Inflammatory macrophage treated with lipopolysaccharide for 4 hours (primary cell): ENCODE measurements at regions not wholly inside any gene's neighbourhood (a gene's known extent, or its start where the extent isn't known, plus 50 kb on each side); places are given as distances from the start of the nearest gene placed in this dataset.

Experiments used
- DNase-seq: peaks from one replicate; pipeline ENCODE4 v3.0.0-alpha.2; 2020

DNA sequence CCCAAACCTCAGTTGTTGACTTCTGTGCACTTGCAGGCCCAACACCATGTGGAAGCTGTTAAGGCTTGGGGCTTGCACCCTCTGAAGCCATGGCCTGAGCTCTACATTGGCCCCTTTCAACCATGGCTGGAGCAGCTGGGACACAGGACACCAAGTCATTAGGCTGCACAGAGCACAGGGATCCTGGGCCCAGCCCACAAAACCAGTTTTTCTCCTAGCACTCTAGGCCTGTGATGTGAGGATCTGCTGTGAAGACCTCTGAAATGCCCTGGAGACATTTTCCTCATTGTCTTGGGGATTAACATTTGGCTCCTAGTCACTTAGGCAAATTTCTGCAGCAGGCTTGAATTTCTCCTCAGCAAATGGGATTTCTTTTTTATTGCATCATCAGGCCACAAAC, 1255.7 kb downstream of the ZPLD1 start:
- no peak for DNase-seq

DNA sequence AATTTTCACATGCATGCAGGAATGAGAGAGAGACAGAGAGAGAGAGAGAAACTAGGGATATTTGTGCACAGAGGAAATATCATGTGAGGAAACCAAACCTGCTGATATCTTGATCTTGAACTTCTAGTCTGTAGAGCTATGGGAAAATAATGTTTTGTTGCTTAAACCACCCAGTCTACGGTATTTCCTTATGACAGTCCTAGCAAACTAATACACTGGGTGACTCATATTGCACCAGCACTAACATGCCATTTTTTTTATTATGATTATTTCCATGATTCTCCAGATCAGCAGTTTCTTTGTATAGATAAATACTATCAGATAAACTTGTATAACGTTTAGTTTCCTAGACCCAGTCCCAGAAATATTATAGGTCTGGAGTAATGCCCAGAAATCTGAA, 1259.0 kb downstream of the ZPLD1 start:
- DNase-seq = no peak

DNA sequence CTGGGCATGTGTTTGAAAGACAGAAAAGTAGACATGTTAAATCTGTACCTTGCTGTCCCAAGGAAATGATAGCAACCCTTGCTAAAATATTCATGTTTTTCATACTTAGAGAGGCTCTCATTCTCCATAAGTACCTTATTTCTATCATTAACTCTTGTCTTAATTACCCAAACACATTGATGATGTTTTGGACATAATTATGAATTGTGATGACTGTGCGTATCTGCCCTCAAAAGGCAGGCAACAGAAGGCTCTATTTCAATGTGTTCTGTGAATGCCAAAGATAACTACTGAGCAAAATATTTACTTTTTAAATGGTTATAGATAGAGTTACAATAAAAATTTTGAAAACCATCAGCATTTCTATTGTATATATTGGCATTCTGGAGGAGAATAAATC, 1263.8 kb downstream of the ZPLD1 start:
- DNase-seq = no peak

DNA sequence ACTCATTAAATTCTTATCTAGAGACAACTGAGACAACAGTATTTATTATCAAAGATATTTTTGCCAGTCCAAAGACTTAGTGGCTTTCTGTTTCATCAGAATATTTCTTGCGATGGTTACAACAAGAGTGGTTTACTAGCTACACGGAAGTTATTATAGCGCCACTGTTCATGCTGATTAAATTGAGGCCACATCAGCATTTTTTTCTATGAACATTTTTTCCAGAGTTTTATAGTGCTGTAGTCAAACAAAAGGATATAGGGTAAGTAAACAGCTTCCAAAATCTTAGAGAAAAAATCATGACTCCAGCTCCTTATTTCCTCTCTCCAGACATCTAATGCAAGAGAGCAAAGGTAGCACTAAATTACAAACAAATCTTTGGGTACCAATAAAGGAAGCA, 1264.4 kb downstream of the ZPLD1 start:
- DNase-seq = no peak

DNA sequence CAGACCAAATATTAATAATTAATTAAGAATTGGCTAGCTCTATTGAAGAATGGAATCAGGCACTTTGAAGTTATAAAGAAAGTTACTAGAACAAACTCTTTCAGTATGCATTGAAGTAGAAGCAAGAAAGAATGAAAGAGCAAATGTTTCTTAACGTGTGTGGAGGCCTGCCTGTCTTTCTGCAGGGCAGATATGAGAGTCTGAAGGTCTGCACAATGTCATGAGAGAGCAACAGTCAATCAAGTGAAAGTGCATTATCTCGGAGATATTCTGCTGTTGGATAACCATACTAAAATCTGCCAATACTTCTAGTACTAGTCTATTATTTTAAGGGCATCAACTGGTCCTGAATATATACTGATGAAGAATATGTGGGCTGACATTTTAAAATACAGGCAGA, 1270.8 kb downstream of the ZPLD1 start:
- DNase-seq = no peak

DNA sequence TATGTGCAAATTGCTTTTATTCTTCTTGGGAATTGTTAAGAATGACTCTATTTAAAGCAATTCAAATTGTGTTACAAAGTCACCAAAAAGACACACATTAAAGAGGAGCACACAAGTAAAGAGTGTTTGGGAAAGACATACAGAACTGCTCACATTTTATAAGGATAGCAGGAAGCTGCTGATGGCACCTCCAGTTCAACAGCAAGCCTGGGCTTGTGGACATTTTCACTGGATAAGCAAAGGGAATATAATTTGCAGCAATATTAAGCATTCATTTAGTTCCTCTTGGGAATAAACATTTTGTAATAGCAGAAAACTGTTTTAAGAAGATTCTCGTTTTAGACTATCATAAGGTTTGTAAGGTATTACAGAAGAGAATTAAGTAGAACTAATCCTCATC, 1271.9 kb downstream of the ZPLD1 start:
- DNase-seq = no peak

DNA sequence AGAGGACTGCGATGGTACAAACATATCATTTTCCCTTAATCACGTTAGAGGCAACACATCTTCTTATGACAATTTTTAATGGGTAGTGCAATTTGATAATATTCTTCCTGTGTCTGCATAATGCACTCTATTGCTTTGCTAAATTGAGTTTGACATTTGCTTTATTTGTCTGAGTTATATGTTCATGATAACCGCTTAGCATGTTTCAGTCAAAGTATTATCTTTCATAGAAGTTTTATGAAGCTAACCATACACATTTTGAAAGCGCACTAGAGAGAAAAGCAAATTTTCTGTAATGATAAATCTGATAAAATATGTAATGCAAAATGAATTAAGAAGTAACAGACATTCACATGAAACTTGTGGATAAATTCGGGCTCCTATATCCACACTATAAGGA, 1276.9 kb downstream of the ZPLD1 start:
- no peak for DNase-seq

DNA sequence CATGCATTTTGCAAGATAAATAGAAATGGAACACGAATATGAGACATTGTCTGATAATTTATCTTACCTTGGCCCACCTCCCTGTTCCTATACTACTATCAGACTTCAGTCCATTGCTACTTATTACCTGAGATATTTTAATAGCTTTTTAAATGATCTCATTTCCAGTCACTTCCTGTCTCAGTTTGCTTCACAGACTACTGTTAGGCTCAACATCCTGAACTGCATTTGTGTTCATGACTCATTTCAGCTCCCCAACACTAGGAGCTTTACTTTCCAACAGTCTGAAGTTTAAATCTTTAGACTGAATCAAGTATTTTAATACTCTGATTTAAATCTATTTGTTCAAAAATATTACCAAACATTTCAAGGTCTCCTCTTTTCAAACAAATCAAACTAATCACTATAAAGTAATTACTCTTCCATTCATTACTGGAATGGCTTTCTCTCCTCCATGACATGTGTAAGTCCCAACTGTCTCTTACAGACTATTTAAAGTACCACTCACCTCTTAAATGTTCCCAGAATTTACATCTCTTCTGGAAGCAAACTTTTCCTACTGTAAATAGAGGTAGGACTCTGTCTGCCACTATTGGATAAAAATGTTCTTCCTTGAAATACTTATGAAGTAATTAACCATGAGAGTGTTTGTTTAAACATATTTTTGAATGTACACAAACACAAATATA, 1277.6 kb downstream of the ZPLD1 start:
- no peak for DNase-seq

DNA sequence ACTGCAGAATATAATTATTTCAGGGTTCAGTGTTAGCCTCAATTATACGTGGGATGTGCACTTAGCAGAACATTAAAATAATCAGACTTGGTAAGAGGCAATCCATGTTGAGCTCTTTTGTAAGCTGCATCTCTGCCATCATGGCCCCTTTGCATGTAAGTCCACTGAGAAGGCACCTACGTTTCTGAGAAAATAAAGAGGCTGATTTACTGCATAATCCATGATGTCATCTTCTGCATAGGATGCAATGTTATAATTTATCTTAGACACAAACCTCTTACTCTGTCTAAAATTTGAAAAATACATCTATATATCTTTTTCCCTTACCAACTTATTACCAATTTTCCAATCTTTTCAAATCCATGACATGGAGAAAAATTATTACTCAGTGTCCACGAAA, 1294.7 kb downstream of the ZPLD1 start:
- no peak for DNase-seq

DNA sequence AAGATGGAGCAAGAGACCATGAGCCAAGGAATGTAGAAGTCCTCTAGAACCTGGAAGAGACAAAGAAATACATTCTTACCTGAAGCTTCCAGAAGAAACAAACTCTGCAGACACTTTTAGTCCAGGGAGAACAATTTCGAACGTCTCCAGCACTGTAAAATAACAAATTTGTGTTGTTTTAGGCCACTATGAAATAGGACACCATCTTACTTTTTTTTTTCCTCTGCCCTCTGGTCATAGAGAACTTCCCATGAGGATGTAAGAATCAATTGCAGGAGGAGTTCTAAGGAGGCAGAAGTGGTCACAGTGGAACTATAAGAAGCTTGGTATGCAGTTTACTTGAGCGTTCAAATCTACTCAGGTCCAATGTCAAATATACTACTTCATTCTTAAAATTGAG, 1295.9 kb downstream of the ZPLD1 start:
- no peak for DNase-seq

DNA sequence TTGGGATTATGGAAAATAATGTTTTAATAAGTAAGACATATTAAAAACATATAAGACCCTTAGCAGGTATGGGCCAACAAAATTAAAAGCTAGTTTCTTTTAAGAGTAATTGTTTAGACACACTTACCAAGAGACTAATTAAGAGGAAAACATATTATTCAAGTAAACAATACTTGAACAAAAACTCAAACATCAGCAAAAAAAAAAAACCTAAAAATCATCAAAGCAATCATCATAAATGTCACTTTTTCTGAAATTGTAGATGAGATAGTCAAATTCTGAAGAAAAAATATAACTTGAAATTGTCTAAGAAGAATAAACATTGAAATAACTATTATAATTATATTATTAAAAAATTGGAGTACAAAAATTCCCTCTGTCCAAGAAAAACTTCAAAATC, 1318.2 kb downstream of the ZPLD1 start:
- no peak for DNase-seq

DNA sequence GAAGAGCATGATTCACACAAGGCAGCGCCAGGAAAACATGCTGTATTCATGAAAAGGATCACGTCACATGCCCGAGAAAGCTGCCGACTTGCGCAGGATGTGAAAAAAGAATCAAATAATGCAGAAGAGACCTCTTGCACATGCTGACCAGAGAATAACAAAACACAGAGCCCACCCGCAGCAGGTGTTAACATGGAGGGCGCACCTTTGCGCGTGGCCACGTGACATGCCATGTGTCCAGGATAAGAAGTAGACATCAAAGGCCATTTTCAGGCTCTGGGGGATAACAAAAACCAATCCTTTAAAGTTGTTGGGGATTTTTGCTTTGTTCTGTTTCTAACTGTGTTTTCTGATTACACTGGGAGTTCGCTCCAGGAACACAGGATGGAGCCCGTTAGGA, 1332.8 kb downstream of the ZPLD1 start:
- no peak for DNase-seq

DNA sequence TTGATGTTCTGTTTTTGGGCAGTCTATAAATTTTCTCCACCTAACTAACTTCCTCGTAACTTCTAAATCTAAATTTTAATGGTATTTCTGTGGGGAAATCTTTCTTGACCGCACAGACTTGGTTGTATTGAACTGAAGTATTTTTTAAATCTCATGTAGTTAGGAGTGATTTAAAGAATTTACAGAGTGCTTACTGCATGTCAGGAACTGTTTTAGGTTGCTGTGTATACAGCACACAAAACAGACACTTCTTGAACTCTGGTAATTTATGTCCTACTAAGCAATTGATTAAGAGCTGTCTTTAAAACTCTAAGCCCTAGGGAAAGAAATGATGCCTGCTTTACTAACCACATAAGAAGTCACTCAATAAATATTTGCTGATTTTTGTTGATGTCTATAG, 1350.2 kb downstream of the ZPLD1 start:
- DNase-seq = no peak

DNA sequence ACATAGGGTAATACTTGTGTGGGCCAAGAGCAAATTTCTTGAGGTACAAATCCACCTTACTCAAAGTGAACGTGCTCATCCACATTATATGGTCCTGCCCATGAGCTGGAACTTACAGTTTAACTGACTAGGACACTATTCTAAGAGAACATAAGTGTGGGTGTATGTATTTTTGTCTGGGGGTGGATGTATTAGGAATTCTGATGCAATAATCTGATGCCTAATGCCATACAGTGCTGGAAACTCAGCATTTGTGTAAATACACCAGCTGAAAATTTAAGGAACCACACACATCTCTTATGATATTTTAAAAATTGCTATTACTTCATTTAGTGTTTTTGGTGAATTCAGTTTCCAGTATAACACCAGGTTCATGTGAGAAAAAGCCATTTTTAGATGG, 1350.7 kb downstream of the ZPLD1 start:
- no peak for DNase-seq

DNA sequence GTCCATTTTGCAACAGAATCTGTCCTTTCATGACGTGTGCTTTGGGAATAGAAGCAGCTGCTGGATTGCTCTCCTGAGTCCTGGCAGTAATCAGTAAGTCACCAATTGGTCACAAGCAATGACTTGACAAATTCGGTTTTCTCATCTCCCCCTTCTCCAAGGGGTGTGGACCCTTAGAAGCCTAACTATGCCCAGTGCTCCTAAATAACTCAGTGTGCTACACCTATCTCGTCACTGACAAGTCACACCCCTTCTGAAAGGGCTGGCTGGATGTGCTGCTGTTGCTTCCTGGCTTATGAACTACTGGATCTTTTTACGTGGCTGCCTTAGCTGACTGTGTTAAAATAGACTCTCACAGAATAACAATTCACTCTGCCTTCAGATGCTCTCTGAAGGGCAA, 1351.5 kb downstream of the ZPLD1 start:
- DNase-seq = no peak

DNA sequence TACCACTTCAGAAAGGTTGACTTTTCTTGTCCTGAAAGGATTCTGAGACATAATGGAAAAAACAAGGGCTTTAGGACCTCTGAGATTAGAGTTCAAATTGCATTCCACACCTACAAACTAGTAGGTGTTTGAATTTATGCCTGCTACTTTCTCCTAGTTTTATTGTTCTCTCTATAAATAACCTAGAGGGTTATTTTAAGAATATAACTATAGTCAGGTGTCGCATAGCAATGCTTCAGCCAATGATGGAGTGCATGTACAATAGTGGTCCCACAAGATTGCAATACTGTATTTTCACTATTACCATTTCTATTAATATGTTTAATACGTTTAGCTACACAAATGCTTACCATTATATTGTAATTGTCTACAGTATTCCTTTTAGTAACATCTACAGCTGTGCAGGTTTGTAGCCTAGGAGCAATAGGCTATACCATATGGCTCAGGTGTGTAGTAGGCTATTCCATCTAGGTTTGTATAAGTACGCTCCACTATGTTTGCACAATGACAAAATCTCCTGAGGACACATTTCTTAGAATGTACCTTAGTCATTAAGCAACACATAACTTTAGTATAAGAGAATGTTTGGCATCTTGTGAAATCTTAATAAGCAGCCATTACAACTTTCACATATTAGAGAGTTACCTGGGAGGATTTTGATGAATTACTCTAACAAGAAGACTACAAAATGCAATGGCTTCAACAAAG, 1352.5 kb downstream of the ZPLD1 start:
- DNase-seq = no peak

DNA sequence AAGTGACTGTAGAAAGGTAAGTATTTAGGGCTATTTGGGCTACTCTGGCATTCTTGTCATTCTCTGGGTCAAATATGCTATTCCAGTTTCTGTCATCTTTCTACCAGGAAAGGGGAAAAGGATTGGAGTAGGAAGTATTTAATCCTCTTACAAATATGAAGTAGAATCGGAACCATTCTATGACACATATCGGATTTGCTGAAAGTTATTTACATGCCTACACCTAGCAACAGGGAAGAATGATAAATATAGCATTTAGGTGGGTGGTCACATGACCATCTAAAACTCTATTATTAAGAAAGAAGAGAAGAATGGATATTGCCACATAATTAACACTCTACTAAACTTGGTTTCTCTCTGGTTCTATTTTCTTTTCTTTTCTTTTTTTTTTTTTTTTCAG, 1353.1 kb downstream of the ZPLD1 start:
- DNase-seq = no peak

DNA sequence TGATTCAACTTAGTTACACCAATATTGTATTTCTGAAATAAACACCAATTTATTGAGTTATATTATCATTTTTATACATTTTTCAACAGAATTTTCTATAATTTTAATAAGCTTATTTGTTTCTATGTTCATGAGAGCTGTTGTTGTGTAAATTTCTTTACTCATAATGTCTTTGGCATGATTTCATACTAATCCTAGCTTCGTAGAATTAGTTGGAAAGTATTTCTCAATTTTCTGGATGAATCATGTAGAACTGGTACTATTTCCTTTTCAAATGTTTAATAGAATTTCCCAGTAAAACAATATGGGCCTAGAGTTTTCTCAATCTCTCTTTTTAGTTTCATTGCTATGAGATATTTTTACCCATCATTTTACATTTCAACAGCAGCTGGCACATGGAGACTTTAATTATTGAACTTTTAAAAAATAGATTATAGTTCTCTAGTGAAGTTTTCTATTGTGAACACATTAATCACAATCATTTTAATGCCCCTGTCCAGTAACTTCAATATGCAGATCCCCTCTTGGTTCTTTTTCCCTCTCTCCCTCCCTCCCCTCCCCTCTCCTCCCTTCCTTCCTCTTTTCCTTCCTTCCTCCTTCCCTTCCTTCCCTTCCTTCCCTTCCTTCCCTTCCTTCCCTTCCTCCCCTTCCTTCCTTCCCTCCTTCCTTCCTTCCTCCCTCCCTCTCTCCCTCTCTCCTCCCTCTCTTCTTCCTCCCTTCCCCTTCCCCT, 1357.1 kb downstream of the ZPLD1 start:
- DNase-seq = no peak

DNA sequence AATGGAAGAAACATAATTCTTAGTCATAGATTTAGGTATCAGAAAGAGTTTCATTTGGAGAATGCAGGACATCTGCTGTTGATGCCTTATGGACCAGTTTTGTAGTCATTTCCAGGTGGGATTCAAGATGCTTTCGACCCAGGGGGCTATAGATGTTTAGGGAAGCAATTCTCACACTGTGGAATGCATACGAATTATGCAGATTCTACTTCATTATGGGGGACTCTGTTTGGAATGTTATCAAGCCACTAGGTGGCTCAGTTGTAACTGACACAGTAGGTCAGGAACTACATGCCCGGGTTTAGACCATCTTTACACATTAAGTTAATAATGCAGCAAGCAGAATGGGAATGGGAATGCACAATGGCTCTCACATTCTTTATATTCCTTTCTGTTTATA, 1359.8 kb downstream of the ZPLD1 start:
- DNase-seq = no peak

DNA sequence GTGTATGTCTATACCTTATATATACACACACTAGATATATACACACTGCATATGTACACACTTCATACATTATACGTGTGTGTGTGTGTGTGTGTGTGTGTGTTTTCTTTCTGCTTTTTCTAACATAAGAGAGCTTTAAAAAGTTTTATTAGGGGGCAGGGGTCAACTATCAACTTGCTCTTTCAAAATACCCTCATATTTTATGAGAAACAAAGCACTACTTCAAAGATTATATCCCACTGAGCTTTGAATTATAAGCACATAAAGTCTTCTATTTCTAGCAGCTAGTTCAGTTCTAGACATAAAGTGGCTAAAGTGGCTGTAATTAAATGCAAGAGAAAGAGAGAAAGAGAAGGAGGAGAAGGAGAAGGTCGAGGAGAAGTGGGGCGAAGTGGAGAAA, 1361.3 kb downstream of the ZPLD1 start:
- DNase-seq = no peak

DNA sequence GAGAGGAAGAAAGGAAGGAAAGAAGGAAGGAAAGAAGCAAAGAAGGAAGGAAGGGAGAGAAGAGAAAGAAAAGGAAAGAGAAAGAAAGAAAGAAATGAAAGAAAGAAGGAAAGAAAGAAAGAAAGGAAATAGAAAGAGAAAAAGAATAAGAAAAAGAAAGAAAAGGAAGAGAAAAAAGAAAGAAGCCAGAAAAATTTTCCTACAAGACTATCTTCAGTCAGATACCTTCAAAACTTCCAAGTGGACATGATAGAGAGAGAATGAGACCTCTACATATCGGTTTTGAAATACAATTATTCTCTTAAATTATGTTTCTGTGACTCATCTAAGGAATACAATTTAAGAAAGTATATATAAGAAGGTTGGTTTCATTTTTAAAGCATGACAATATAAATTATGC, 1369.0 kb downstream of the ZPLD1 start:
- DNase-seq = no peak

DNA sequence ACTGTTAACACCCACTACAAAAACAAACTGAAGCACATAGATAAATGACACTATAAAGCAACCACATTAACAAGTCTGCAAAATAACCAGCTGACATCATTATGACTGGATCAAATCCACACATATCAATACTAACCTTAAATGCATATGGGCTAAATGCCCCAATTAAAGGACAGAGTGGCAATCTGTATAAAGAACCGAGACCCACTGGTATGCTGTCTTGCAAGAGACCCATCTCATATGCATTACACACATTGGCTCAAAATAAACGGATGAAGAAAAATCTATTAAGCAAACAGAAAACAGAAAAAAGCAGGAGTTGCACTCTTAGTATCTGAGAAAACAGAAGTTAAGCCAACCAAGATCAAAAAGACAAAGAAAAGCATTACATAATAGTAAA, 1375.4 kb downstream of the ZPLD1 start:
- DNase-seq = no peak

DNA sequence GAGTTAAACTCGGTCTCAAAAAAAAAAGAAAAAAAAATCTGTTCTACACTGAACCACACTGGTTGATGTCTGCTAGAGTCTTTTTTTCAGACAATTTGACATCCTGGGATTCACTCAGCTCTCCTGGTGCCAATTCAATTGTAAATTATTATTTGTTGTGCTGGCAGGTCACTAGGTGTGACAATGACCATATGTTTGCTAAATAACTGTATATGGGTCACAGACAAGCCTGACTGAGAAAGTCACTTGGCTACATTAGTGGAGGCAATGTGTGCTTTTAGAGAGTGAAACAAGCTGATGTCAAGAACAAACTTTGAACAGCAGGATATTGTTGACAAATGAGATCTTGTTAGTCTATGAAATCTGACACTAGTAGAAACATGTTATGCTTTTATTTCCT, 1379.1 kb downstream of the ZPLD1 start:
- DNase-seq = no peak

DNA sequence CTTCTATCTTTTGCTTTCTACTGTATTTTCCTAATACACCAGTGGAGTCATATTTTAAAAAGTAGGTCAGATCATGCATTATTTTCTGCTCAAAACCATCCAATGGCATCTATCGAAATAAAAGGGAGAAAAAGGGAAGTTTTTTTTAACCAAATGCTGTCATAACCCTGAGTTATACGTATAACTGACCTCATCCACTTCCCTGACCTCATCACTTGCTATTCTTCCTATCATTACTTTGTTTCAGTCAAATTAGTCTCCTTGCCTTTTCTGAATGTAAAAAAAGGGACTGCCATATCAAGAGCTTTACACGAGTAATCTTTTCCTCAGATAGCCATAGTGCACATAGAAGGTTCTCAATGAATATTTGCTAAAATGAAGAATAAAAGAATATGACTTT, 1383.6 kb downstream of the ZPLD1 start:
- no peak for DNase-seq
